Duodenal mucosa (tissue), 2 donors: ENCODE measurements at regions not wholly inside any gene's neighbourhood (a gene's known extent, or its start where the extent isn't known, plus 50 kb on each side); places are given as distances from the start of the nearest gene placed in this dataset.

Source experiments
- H3K27ac ChIP-seq: one replicate; pipeline ENCODE4 v1.7.0; 2013; ENCODE audit warnings: low read depth, low read length
- H3K27me3 ChIP-seq, 2 donors: one replicate each; pipeline ENCODE4 v1.7.0; 2013; ENCODE audit warnings: low read length in 2 of 2, control low read depth in 1 of 2; ENCODE audit not compliant: insufficient read depth in 2 of 2, control insufficient read depth in 1 of 2
- H3K36me3 ChIP-seq, 2 donors: one replicate each; pipeline ENCODE4 v1.7.0; 2013; ENCODE audit warnings: low read length in 2 of 2, control low read depth in 1 of 2; ENCODE audit not compliant: insufficient read depth in 2 of 2, control insufficient read depth in 1 of 2
- H3K4me1 ChIP-seq, 2 donors: one replicate each; pipeline ENCODE4 v1.7.0; 2013; ENCODE audit warnings: low read length in 2 of 2, control low read depth in 1 of 2; ENCODE audit not compliant: insufficient read depth in 2 of 2, control insufficient read depth in 1 of 2
- H3K4me3 ChIP-seq, 2 donors: one replicate each; pipeline ENCODE4 v1.7.0; 2013; ENCODE audit warnings: low read length in 2 of 2, low read depth in 1 of 2
- H3K9ac ChIP-seq, 2 donors: one replicate each; pipeline ENCODE4 v1.7.0; 2013; ENCODE audit warnings: low read length in 2 of 2, low read depth in 1 of 2
- H3K9me3 ChIP-seq, 2 donors: one replicate each; pipeline ENCODE4 v1.7.0; 2013; ENCODE audit warnings: low read length in 2 of 2, control low read depth in 1 of 2; ENCODE audit not compliant: control insufficient read depth in 1 of 2

DNA sequence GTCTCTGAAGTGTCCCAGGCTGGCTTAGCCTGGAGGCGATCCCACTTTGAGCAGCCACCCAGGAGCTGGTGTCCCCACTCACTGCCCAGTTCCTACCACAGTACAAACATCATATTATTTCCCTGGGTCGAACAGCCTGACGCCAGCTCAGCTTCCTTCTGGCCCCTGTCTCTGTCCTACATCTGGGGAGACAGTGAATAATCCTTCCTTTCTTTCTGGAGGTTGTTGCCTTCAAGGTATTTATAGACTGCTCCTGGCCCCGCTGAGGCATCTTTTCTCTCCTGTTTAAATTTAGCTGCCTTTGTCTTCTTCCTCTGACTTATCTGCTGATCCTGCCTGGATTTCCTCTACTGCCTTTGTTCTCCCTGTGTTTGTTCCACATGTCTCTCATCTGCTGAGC is 56.8 kb upstream of the LRRC55 start:
- Histone ChIP-seq H3K4me1 (no peaks in the 10 kb centered on the region), H3K27ac (no peak overlapping the region), H3K9me3 (no peaks in the 10 kb centered on the region), H3K4me3 (no peak overlapping the region), H3K9ac (no peak overlapping the region), H3K27me3 (peaks cover 0 to 5% of the 10 kb centered on the region in 2 donors), H3K36me3 (no peaks in the 10 kb centered on the region)

DNA sequence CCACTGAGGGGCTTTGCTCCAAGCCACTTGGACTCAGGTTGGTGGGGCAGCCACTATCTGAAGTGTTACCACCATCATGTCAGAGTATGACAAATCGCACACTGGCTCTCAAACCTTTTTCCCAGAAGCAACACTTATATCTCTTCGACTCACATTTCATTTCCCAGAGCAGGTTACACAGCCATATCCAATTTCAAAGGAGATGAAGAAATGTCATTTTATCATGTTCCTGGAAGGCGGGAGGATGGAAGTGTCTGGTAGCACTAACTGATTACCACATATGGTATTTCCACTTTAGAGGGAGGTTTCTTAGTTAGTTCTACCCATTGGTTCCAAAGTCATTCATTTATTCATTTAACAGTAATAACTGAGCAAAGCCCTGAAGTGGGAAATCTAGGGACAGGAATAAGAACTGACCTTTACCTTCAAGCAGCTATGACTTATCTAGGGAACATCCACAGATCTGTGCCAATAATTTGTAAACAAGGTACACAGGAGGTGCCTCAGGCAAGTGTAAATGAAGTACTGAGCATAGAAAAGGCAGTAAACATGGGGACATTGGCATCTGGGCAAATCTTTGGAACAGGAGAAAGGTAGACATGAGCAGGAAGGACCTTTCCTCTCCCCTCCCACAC is 54.9 kb upstream of the LRRC55 start:
- no peak overlapping the region for H3K27ac ChIP-seq
- H3K36me3 ChIP-seq: no peaks in the 10 kb centered on the region
- H3K4me3 ChIP-seq: no peak overlapping the region
- peaks cover 0 to 5% of the 10 kb centered on the region in 2 donors for H3K27me3 ChIP-seq
- no peaks in the 10 kb centered on the region for H3K9me3 ChIP-seq
- H3K9ac ChIP-seq: no peak overlapping the region
- H3K4me1 ChIP-seq: no peaks in the 10 kb centered on the region

DNA sequence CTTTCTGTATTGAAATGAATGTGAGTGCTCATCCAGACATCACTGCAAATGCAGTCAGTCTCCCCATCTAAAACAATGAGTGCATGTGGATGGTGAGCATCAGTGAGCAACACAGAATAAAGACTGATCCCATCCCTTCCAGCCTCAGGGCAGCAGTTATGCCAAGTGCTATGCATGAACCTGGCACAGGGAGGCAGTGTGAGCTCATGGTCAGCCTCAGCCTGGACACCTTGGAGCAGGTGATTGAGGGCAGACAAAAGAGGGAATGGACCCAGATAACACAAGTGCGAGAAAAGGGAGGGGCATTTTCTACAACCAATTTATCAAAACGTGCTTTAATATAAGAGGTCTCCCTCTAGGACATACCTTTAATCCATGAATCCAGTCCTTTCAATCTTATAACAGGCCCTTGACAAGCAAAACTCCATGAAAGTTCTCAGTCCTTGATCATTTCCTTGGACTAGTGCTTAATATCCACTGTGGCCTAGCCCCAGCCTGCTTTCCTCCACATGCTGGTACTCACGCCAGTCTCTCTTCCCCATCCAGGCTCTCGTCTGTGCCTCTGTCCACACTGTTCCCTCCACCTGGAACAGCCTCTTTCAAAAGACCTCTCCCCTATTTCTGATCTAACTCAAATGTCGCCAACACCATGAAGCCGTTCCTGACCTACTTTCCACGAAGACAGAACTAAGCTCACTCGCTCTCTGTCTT is 50.5 kb upstream of the LRRC55 start:
- peaks cover 0 to 5% of the 10 kb centered on the region in 2 donors for H3K27me3 ChIP-seq
- H3K9ac ChIP-seq: no peak overlapping the region
- no peaks in the 10 kb centered on the region for H3K9me3 ChIP-seq
- H3K4me1 ChIP-seq: no peaks in the 10 kb centered on the region
- H3K36me3 ChIP-seq: no peaks in the 10 kb centered on the region
- H3K4me3 ChIP-seq: no peak overlapping the region
- no peak overlapping the region for H3K27ac ChIP-seq
